Gastrocnemius medialis (tissue), 4 donors: ENCODE measurements at regions not wholly inside any gene's neighbourhood (a gene's known extent, or its start where the extent isn't known, plus 50 kb on each side); places are given as distances from the start of the nearest gene placed in this dataset.

Experiments used
- ATAC-seq, 2 donors: fragments of 150-250 bp; one replicate each; pipeline ENCODE4 v1.9.1; 2016
- DNase-seq, 2 donors: peaks; one replicate each; pipeline ENCODE4 v3.0.0-alpha.2; 2019
- H3K27ac ChIP-seq, 4 donors: fragments of 200-600 bp; sonication (generic); 1 replicate in 1 of 4; 2 replicates in 3 of 4; pipeline ENCODE4 v1.5.1; 2016 to 2018; ENCODE audit warnings: mild to moderate bottlenecking in 2 of 4, moderate library complexity in 1 of 4
- H3K27me3 ChIP-seq, 3 donors: fragments of 200-600 bp; sonication (generic) in 2 of 3; 1 replicate in 1 of 3; 2 replicates in 2 of 3; pipeline versions ENCODE4 v1.5.1 to v1.6.0; 2016 to 2019; ENCODE audit warnings: mild to moderate bottlenecking in 1 of 3, moderate library complexity in 1 of 3
- H3K36me3 ChIP-seq, 2 donors: fragments of 200-600 bp; sonication (generic) in 1 of 2; one replicate each; pipeline ENCODE4 v1.5.1; 2017 to 2018
- H3K4me1 ChIP-seq, 2 donors: fragments of 200-600 bp; sonication (generic) in 1 of 2; one replicate each; pipeline ENCODE4 v1.5.1; 2016 to 2017; ENCODE audit warnings: mild to moderate bottlenecking in 2 of 2
- H3K4me3 ChIP-seq, 4 donors: fragments of 200-600 bp; sonication (generic) in 3 of 4; 1 replicate in 1 of 4; 2 replicates in 3 of 4; pipeline ENCODE4 v1.5.1; 2016 to 2019; ENCODE audit warnings: mild to moderate bottlenecking in 2 of 4
- H3K9me3 ChIP-seq, 3 donors: fragments of 200-600 bp; sonication (generic) in 2 of 3; 1 replicate in 1 of 3; 2 replicates in 2 of 3; pipeline ENCODE4 v1.5.1; 2016 to 2019
- CTCF ChIP-seq, 5 experiments: fragments of 450-650 bp in 3 of 5; fragments of 200-600 bp in 2 of 5; sonication (generic) in 2 of 5; IDR thresholded peaks in 4 of 5; conservative IDR thresholded peaks in 1 of 5; 1 replicate in 4 of 5; 2 replicates in 1 of 5; pipeline ENCODE4 v1.5.1; 2016 to 2019; ENCODE audit warnings: antibody characterized with exemption in 5 of 5, mild to moderate bottlenecking in 3 of 5, moderate library complexity in 3 of 5
- POLR2A ChIP-seq, 2 donors: fragments of 450-650 bp; IDR thresholded peaks; one replicate each; pipeline ENCODE4 v1.6.1; 2017; ENCODE audit warnings: antibody characterized with exemption in 2 of 2, mild to moderate bottlenecking in 2 of 2, moderate library complexity in 2 of 2
- in situ Hi-C, 4 donors: fragments of 200-750 bp; cut with MboI; loops; one replicate each; pipeline versions ENCODE4 v1.15.0 to v1.8.0; 2017; ENCODE audit warnings: low sequenced_read_pairs in 4 of 4
- intact Hi-C: fragments of 100-400 bp; cut with DNase I; formaldehyde crosslinking; loops from one replicate; pipeline ENCODE4 v1.15.1; 2023; ENCODE audit warnings: low total_unique reads

- Histone ChIP-seq H3K9me3 (no peaks in the 10 kb centered on the region), H3K4me1 (peaks cover 8% of the 10 kb centered on the region in 2 donors), H3K36me3 (no peaks in the 10 kb centered on the region), H3K27me3 (no peaks in the 10 kb centered on the region), H3K4me3 (no peak overlapping the region), H3K27ac (peak overlapping the region in 3 of 4 donors; percentile 38 to 53 (median 52))
- DNase-seq (no peak), ATAC-seq (peak in 1 of 2 donors; percentile 36)
- in situ Hi-C loops, result no loop called here
- no peak for TF ChIP-seq CTCF (IDR thresholded peaks at IDR 0.05 in 4 of 5, conservative IDR thresholded peaks at IDR 0.05 in 1 of 5)
- TF ChIP-seq POLR2A (IDR thresholded peaks at IDR 0.05), result no peak
- intact Hi-C loops, result no loop called here
Measured at GRCh38 chr1:8090241-8090702, 64.2 kb upstream of the ERRFI1 start.

- Histone ChIP-seq H3K27me3 (no peaks in the 10 kb centered on the region), H3K27ac (peak overlapping the region in 2 of 4 donors; percentile 52 to 53), H3K4me3 (no peak overlapping the region), H3K4me1 (peaks cover 8% of the 10 kb centered on the region in 2 donors), H3K9me3 (no peaks in the 10 kb centered on the region), H3K36me3 (no peaks in the 10 kb centered on the region)
- in situ Hi-C loops, result no loop called here
- DNase-seq, result no peak
- no peak for ATAC-seq
- TF ChIP-seq POLR2A (IDR thresholded peaks at IDR 0.05), result no peak
- no peak for TF ChIP-seq CTCF (IDR thresholded peaks at IDR 0.05 in 4 of 5, conservative IDR thresholded peaks at IDR 0.05 in 1 of 5)
- intact Hi-C loops, result no loop called here
Measured at GRCh38 chr1:8089535-8090228, 63.6 kb upstream of the ERRFI1 start.

GRCh38 chr1:8086055-8086454 lies 59.9 kb upstream of the ERRFI1 start:
- TF ChIP-seq POLR2A (IDR thresholded peaks at IDR 0.05), result no peak
- no peak for TF ChIP-seq CTCF (IDR thresholded peaks at IDR 0.05 in 4 of 5, conservative IDR thresholded peaks at IDR 0.05 in 1 of 5)
- H3K4me3 ChIP-seq, result no peak overlapping the region
- DNase-seq (no peak), ATAC-seq (no peak)
- in situ Hi-C loops, result no loop called here
- intact Hi-C loops, result no loop called here
- H3K36me3 ChIP-seq, result no peaks in the 10 kb centered on the region
- H3K27me3 ChIP-seq, result no peaks in the 10 kb centered on the region
- H3K9me3 ChIP-seq, result no peaks in the 10 kb centered on the region
- no peak overlapping the region for H3K27ac ChIP-seq
- peaks cover 0 to 10% of the 10 kb centered on the region in 2 donors for H3K4me1 ChIP-seq

- no peak for DNase-seq
- H3K36me3 ChIP-seq, result no peaks in the 10 kb centered on the region
- H3K4me3 ChIP-seq, result no peak overlapping the region
- H3K27me3 ChIP-seq, result no peaks in the 10 kb centered on the region
- no peak for ATAC-seq
- H3K4me1 ChIP-seq, result peaks cover 0 to 10% of the 10 kb centered on the region in 2 donors
- no peak overlapping the region for H3K27ac ChIP-seq
- TF ChIP-seq POLR2A (IDR thresholded peaks at IDR 0.05), result no peak
- TF ChIP-seq CTCF (IDR thresholded peaks at IDR 0.05 in 4 of 5, conservative IDR thresholded peaks at IDR 0.05 in 1 of 5), result no peak
- intact Hi-C loops (no loop called here), in situ Hi-C loops (no loop called here)
- no peaks in the 10 kb centered on the region for H3K9me3 ChIP-seq
Measured at GRCh38 chr1:8084913-8085312, 58.8 kb upstream of the ERRFI1 start.
